ENCODE measurements at regions not wholly inside any gene's neighbourhood (a gene's known extent, or its start where the extent isn't known, plus 50 kb on each side); places are given as distances from the start of the nearest gene placed in this dataset.

DNA sequence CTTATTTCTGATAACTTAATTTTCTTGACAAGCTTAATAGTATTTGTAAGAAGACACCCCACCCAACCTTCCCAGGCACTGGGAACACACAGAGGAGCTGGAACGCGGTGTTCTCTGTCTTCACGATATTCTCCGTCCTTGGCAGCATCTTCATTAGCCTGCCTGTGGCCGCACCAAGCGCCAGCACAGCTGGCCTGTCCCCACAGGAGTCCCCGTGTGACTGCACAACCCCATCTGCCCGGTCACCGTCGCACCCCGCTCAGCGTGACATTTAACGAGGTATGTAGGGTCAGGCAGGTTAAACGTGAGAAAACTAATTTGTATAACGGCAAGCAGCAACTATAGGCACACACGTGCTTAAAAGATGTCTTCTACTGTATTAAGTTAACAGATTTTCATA is 293.3 kb downstream of the BRD1 start:
- TF ChIP-seq POLR2A (IDR thresholded peaks at IDR 0.05) (no peak), EP300 (IDR thresholded peaks at IDR 0.05) (no peak)
- TF ChIP-seq, protein P1, sequence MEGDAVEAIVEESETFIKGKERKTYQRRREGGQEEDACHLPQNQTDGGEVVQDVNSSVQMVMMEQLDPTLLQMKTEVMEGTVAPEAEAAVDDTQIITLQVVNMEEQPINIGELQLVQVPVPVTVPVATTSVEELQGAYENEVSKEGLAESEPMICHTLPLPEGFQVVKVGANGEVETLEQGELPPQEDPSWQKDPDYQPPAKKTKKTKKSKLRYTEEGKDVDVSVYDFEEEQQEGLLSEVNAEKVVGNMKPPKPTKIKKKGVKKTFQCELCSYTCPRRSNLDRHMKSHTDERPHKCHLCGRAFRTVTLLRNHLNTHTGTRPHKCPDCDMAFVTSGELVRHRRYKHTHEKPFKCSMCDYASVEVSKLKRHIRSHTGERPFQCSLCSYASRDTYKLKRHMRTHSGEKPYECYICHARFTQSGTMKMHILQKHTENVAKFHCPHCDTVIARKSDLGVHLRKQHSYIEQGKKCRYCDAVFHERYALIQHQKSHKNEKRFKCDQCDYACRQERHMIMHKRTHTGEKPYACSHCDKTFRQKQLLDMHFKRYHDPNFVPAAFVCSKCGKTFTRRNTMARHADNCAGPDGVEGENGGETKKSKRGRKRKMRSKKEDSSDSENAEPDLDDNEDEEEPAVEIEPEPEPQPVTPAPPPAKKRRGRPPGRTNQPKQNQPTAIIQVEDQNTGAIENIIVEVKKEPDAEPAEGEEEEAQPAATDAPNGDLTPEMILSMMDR (IDR thresholded peaks at IDR 0.05) = no peak
